GM12875 (cell line): ENCODE measurements at regions not wholly inside any gene's neighbourhood (a gene's known extent, or its start where the extent isn't known, plus 50 kb on each side); places are given as distances from the start of the nearest gene placed in this dataset.

Experiments
- H3K4me3 ChIP-seq: one replicate; pipeline ENCODE4 v1.5.1; 2011; ENCODE audit warnings: low read depth, low read length, control low read depth
- CTCF ChIP-seq: IDR thresholded peaks from 2 replicates; pipeline ENCODE4 v1.5.1; 2011; ENCODE audit warnings: low read depth, mild to moderate bottlenecking, control low read depth, inconsistent platforms, low read length, moderate library complexity, borderline replicate concordance; ENCODE audit not compliant: insufficient read depth

- H3K4me3 ChIP-seq, result no peak overlapping the region
Measured at GRCh38 chr2:121895723-121896571, 140.5 kb downstream of the TSN start.

DNA sequence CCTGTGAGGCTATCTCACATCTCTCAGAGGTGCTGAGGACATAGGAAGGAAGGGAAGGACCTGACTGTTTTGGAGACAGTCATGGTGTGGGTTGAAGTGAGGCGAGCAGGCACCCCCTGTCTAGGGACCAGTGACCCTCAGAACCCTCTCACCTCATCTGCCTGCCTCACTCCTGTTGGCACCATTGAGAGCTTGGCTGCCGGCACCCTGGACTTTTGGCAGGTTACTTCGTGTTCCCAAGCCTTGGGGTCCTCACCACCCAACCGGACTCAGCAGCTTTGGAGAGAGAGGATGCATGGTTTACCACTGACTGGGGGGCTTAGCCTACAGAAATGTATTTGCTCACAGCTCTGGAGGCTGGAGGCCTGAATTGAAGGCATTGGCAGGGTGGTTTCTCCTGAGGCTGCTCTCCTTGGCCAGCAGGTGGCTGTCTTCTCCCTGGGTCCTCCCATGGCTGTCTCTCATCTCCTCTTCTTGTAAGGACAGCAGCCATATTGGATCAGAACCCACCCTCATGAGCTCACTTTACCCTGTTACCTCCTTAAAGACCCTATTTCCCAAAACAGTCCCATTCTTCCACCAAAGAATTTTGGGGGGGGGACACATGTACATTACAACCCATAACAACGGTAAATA, 142.0 kb downstream of the TSN start:
- TF ChIP-seq CTCF, result peak; percentile 86
- no peak overlapping the region for H3K4me3 ChIP-seq

More at GRCh38 chr2:121895723-121896571, 140.5 kb downstream of the TSN start:
- no peak for TF ChIP-seq CTCF

DNA sequence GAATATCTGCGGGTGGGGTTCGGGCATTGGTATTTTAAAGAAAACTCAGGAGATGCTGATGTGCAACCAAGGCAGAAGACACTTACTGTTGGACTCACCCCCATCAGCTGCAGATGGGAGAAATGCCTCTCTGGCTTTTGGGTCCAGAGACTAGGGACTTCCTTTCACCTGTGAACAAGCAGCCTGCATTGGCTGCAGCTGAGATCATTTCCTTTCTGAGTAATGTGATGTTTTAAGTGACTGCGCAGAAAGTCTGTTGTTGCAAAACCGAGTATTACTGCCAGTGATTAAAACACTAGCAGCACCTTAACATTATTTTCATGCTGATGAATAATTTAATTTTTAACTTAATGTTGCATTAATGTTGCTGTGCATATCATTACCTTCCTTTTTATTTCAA, 143.0 kb downstream of the TSN start:
- no peak for TF ChIP-seq CTCF
- H3K4me3 ChIP-seq, result no peak overlapping the region

DNA sequence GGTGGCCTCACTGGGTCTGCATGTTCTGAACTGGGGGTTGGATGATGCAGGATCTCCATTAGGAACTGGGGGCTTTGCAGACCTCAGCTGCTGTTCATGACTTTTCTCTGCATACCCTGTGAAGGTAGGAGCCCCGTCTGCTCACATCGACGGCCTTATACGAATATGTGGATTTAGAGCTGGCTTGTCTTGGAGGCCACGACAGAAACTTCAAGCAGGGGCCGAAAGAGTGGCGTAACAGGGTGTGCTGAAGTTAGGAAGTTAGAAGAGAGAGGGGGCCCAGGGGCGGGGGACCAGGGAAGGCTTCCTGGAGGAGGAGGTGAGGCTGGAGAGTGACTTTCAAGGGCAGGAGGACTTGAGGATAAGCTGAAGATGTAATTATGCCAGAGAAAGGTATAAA, 144.9 kb downstream of the TSN start:
- no peak for TF ChIP-seq CTCF
- no peak overlapping the region for H3K4me3 ChIP-seq

- peak; percentile 15; the same call in 1 of the 2 replicates for TF ChIP-seq CTCF
- H3K4me3 ChIP-seq, result no peak overlapping the region
Measured at GRCh38 chr2:121902171-121902591, 146.7 kb downstream of the TSN start.

DNA sequence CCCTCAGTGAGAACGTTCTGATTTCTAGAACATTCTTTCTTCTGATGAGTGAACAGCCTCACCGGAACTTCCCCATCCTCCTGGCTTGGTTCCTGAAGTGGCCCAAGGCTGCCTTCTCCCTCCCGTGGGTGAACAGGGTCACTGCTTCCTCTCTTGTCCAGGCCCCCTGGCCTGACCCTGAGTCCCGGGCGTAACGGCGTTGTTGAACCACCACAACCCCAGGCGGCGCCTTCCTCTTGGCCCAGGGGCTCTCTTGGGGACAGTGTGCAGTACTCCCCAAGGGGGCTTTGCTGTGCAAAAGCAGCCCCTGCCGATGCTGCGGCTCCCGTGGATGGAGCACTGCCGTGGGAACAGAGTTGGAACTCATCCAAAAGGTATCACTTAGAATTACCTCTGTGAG, 147.2 kb downstream of the TSN start:
- no peak overlapping the region for H3K4me3 ChIP-seq
- no peak for TF ChIP-seq CTCF
